ENCODE measurements at regions not wholly inside any gene's neighbourhood (a gene's known extent, or its start where the extent isn't known, plus 50 kb on each side); places are given as distances from the start of the nearest gene placed in this dataset.

DNA sequence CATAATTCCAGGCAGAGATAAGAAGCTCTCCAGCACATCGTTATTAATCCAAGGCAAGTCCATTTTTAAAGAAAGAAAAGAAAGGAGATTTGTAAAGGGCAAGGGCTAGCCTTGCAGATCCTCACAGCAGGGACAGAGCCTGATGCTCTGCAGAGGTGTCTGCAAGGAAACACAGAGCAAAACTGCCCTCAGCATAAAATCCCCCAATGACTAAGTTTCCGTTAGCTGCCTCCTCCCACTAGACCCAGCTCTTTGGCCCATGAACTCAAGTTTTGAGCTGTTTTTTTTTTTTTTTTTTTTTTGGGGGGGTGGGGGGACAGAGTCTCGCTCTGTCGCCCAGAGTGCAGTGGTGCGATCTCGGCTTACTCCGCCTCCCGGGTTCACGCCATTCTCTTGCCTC, 300.7 kb downstream of the MTERF1 start:
- CTCF ChIA-PET, result interaction anchor here (0.7 kb wide), 1 partner anchor 57 kb away, joined by 3 read pairs; no protein-coding TSS in a partner anchor
- intact Hi-C loops (cut with micrococcal nuclease; ENCODE audit: unreplicated experiment) (no loop called here), in situ Hi-C loops (cut with MboI) (no loop called here)
- RAD21 ChIA-PET (ENCODE audit: unreplicated experiment), result no interaction called here
- Histone ChIP-seq H3K27ac (ENCODE audit: control insufficient read depth, insufficient read depth) (no peak overlapping the region), H3K4me1 (ENCODE audit: control insufficient read depth, insufficient read depth, low read length) (no peaks in the 10 kb centered on the region), H3K27me3 (replicated peaks in 1 of 2; ENCODE audit: control insufficient read depth in 2 of 2, insufficient read depth in 2 of 2, low read length in 1 of 2) (no peaks in the 10 kb centered on the region), H3K36me3 (ENCODE audit: control insufficient read depth in 2 of 2, insufficient read depth in 2 of 2, low read length in 1 of 2) (no peaks in the 10 kb centered on the region), H3K9me3 (replicated peaks; ENCODE audit: control insufficient read depth, insufficient read depth, low read length) (no peaks in the 10 kb centered on the region), H3K4me2 (ENCODE audit: control insufficient read depth, insufficient read depth) (no peak overlapping the region), H3K9ac (ENCODE audit: control insufficient read depth, insufficient read depth, low read length) (no peak overlapping the region), H3K79me2 (ENCODE audit: control insufficient read depth, insufficient read depth, low read length) (no peaks in the 10 kb centered on the region), H3K4me3 (no peak overlapping the region), H2AFZ (ENCODE audit: control insufficient read depth, low read depth, low read length) (no peak overlapping the region), H4K20me1 (ENCODE audit: control insufficient read depth, insufficient read depth) (no peaks in the 10 kb centered on the region)
- DNase-seq (ENCODE audit: low read depth, low spot score) (no peak), FAIRE-seq (no peak), ATAC-seq (no peak)
- no TSS peak for BruUV-seq (replicated peaks)
- SMC1A ChIA-PET (ENCODE audit: uncharacterized antibody, unreplicated experiment), result interaction anchor here (0.7 kb wide), 1 partner anchor 25 kb away, joined by 3 read pairs; no protein-coding TSS in a partner anchor
- POLR2A ChIA-PET, result no interaction called here
- WGBS (ENCODE audit: insufficient coverage, insufficient replicate concordance, low lambda C conversion rate, missing lambda C conversion rate), result 68% methylated on average over 7 of the region's 9 CpGs
- TF ChIP-seq, protein P1, sequence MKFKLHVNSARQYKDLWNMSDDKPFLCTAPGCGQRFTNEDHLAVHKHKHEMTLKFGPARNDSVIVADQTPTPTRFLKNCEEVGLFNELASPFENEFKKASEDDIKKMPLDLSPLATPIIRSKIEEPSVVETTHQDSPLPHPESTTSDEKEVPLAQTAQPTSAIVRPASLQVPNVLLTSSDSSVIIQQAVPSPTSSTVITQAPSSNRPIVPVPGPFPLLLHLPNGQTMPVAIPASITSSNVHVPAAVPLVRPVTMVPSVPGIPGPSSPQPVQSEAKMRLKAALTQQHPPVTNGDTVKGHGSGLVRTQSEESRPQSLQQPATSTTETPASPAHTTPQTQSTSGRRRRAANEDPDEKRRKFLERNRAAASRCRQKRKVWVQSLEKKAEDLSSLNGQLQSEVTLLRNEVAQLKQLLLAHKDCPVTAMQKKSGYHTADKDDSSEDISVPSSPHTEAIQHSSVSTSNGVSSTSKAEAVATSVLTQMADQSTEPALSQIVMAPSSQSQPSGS (IDR thresholded peaks at IDR 0.05; ENCODE audit: low read length), result no peak
- TF ChIP-seq, protein P2, sequence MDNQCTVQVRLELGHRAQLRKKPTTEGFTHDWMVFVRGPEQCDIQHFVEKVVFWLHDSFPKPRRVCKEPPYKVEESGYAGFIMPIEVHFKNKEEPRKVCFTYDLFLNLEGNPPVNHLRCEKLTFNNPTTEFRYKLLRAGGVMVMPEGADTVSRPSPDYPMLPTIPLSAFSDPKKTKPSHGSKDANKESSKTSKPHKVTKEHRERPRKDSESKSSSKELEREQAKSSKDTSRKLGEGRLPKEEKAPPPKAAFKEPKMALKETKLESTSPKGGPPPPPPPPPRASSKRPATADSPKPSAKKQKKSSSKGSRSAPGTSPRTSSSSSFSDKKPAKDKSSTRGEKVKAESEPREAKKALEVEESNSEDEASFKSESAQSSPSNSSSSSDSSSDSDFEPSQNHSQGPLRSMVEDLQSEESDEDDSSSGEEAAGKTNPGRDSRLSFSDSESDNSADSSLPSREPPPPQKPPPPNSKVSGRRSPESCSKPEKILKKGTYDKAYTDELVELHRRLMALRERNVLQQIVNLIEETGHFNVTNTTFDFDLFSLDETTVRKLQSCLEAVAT (IDR thresholded peaks at IDR 0.05), result no peak
- TF ChIP-seq CEBPB (IDR thresholded peaks at IDR 0.05; ENCODE audit: borderline replicate concordance in 1 of 2, low read depth in 2 of 2, low read length in 2 of 2), result no peak
- TF ChIP-seq SREBF2 (IDR thresholded peaks at IDR 0.05; ENCODE audit: low read length), result no peak
- no peak for TF ChIP-seq KLF5 (IDR thresholded peaks at IDR 0.05; ENCODE audit: partially characterized antibody)
- TF ChIP-seq MTA2 (IDR thresholded peaks at IDR 0.05; ENCODE audit: low read depth), result no peak
- TF ChIP-seq, protein P3, sequence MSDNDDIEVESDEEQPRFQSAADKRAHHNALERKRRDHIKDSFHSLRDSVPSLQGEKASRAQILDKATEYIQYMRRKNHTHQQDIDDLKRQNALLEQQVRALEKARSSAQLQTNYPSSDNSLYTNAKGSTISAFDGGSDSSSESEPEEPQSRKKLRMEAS (IDR thresholded peaks at IDR 0.05; ENCODE audit: low read depth, low read length), result no peak
- TF ChIP-seq DPF2 (IDR thresholded peaks at IDR 0.05), result no peak
- TF ChIP-seq ZSCAN29 (IDR thresholded peaks at IDR 0.05), result no peak
- TF ChIP-seq IKZF1 (conservative IDR thresholded peaks at IDR 0.05), result no peak
- TF ChIP-seq, protein P4, sequence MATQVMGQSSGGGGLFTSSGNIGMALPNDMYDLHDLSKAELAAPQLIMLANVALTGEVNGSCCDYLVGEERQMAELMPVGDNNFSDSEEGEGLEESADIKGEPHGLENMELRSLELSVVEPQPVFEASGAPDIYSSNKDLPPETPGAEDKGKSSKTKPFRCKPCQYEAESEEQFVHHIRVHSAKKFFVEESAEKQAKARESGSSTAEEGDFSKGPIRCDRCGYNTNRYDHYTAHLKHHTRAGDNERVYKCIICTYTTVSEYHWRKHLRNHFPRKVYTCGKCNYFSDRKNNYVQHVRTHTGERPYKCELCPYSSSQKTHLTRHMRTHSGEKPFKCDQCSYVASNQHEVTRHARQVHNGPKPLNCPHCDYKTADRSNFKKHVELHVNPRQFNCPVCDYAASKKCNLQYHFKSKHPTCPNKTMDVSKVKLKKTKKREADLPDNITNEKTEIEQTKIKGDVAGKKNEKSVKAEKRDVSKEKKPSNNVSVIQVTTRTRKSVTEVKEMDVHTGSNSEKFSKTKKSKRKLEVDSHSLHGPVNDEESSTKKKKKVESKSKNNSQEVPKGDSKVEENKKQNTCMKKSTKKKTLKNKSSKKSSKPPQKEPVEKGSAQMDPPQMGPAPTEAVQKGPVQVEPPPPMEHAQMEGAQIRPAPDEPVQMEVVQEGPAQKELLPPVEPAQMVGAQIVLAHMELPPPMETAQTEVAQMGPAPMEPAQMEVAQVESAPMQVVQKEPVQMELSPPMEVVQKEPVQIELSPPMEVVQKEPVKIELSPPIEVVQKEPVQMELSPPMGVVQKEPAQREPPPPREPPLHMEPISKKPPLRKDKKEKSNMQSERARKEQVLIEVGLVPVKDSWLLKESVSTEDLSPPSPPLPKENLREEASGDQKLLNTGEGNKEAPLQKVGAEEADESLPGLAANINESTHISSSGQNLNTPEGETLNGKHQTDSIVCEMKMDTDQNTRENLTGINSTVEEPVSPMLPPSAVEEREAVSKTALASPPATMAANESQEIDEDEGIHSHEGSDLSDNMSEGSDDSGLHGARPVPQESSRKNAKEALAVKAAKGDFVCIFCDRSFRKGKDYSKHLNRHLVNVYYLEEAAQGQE (IDR thresholded peaks at IDR 0.05; ENCODE audit: low read depth, low read length), result no peak
- no peak for TF ChIP-seq NR2C2 (IDR thresholded peaks at IDR 0.05; ENCODE audit: borderline replicate concordance, control insufficient read depth, insufficient read length, low read depth)
- TF ChIP-seq KAT2A (conservative IDR thresholded peaks at IDR 0.05; ENCODE audit: control insufficient read depth, low read depth, low read length), result no peak
- no peak for TF ChIP-seq MTA3 (IDR thresholded peaks at IDR 0.05; ENCODE audit: borderline replicate concordance, low read length)
- TF ChIP-seq HCFC1 (IDR thresholded peaks at IDR 0.05; ENCODE audit: low read length), result no peak
- TF ChIP-seq KDM1A (IDR thresholded peaks at IDR 0.05; ENCODE audit: borderline replicate concordance), result no peak
- no peak for TF ChIP-seq SMAD1 (IDR thresholded peaks at IDR 0.05; ENCODE audit: low read depth, partially characterized antibody)
